ENCODE measurements at regions not wholly inside any gene's neighbourhood (a gene's known extent, or its start where the extent isn't known, plus 50 kb on each side); places are given as distances from the start of the nearest gene placed in this dataset.

GRCh38 chr2:122174061-122174460, 418.6 kb downstream of the TSN start:
- ATAC-seq, result no peak
- Histone ChIP-seq H3K4me1 (no peaks in the 10 kb centered on the region), H3K4me3 (no peak overlapping the region), H3K27ac (no peak overlapping the region), H3K36me3 (no peaks in the 10 kb centered on the region), H3K9me3 (no peaks in the 10 kb centered on the region), H3K27me3 (no peaks in the 10 kb centered on the region)
- no peak for TF ChIP-seq EP300 (IDR thresholded peaks at IDR 0.05)
- TF ChIP-seq POLR2A (IDR thresholded peaks at IDR 0.05), result no peak
- TF ChIP-seq POLR2AphosphoS5 (IDR thresholded peaks at IDR 0.05), result no peak
- no peak for TF ChIP-seq CTCF (IDR thresholded peaks at IDR 0.05)
- WGBS, 2 donors (ENCODE audit: low coverage in 1 of 2), result 52 to 90% methylated on average over 5 to 6 of the region's 6 CpGs

DNA sequence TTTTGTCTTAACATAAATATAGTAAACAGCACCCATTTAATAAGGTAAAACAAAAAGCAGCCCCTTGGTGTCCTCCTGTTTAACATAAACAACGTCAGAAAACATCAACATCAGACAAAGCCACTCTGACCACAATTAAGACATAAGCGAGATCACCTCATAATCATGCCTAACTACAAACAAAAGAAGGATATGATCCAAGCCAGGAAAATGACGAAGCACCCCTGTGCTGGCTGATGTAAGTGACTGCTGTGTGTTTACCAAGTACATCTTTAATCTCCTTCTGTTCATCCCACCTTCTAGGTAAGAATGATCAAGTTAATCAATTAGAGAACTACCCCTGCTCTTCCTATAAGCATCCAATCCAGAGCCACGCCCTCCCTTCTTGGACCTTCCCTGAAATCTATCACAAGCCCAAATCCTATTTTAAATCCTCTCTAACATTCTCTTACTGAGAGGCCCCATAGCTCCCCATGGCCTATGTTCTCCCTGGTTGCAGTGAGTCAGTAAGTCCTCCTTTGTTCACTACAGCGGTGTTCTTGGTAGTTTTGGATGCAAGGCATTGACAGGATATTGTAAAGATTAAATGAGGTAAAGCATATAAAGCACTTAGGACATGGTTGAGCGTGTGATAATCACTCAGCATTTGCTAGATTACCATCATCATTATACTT, 424.2 kb downstream of the TSN start:
- no peak for ATAC-seq

GRCh38 chr2:122180972-122181371, 425.5 kb downstream of the TSN start:
- Histone ChIP-seq H3K4me3 (no peak overlapping the region), H3K4me1 (no peaks in the 10 kb centered on the region), H3K9me3 (peaks cover 0 to 13% (median 0%) of the 10 kb centered on the region in 3 donors), H3K36me3 (no peaks in the 10 kb centered on the region), H3K27me3 (no peaks in the 10 kb centered on the region), H3K27ac (no peak overlapping the region)
- 88% methylated on average over 1 of the region's 1 CpG; no CpG with 5 or more reads in 1 of the 2 donors for WGBS, 2 donors (ENCODE audit: low coverage in 1 of 2)
- ATAC-seq, result no peak
- TF ChIP-seq EP300 (IDR thresholded peaks at IDR 0.05), result no peak
- TF ChIP-seq POLR2AphosphoS5 (IDR thresholded peaks at IDR 0.05), result no peak
- TF ChIP-seq CTCF (IDR thresholded peaks at IDR 0.05), result no peak
- TF ChIP-seq POLR2A (IDR thresholded peaks at IDR 0.05), result no peak

More for the DNA sequence above, 424.2 kb downstream of the TSN start:
- Histone ChIP-seq H3K36me3 (no peaks in the 10 kb centered on the region), H3K27ac (no peak overlapping the region), H3K4me3 (no peak overlapping the region), H3K27me3 (no peaks in the 10 kb centered on the region), H3K9me3 (peaks cover 0 to 13% (median 0%) of the 10 kb centered on the region in 3 donors), H3K4me1 (no peaks in the 10 kb centered on the region)
- 73 to 92% methylated on average over 5 to 6 of the region's 6 CpGs for WGBS, 2 donors (ENCODE audit: low coverage in 1 of 2)
- TF ChIP-seq CTCF (IDR thresholded peaks at IDR 0.05), result no peak
- TF ChIP-seq POLR2AphosphoS5 (IDR thresholded peaks at IDR 0.05), result no peak
- no peak for TF ChIP-seq POLR2A (IDR thresholded peaks at IDR 0.05)
- no peak for TF ChIP-seq EP300 (IDR thresholded peaks at IDR 0.05)

GRCh38 chr2:122182616-122183355, 427.3 kb downstream of the TSN start:
- 54 to 69% methylated on average over 2 to 5 of the region's 5 CpGs for WGBS, 2 donors (ENCODE audit: low coverage in 1 of 2)
- no peak for ATAC-seq
- no peak overlapping the region for H3K4me3 ChIP-seq

More at GRCh38 chr2:122182616-122183355, 427.3 kb downstream of the TSN start:
- Histone ChIP-seq H3K36me3 (no peaks in the 10 kb centered on the region), H3K27ac (no peak overlapping the region), H3K4me1 (no peaks in the 10 kb centered on the region), H3K9me3 (peaks cover 0 to 13% (median 0%) of the 10 kb centered on the region in 3 donors), H3K27me3 (no peaks in the 10 kb centered on the region)
- TF ChIP-seq POLR2AphosphoS5 (IDR thresholded peaks at IDR 0.05) (no peak), POLR2A (IDR thresholded peaks at IDR 0.05) (no peak), CTCF (IDR thresholded peaks at IDR 0.05) (no peak), EP300 (IDR thresholded peaks at IDR 0.05) (no peak)

All from gastroesophageal sphincter (tissue), 4 donors.